ENCODE measurements at regions not wholly inside any gene's neighbourhood (a gene's known extent, or its start where the extent isn't known, plus 50 kb on each side); places are given as distances from the start of the nearest gene placed in this dataset.

DNA sequence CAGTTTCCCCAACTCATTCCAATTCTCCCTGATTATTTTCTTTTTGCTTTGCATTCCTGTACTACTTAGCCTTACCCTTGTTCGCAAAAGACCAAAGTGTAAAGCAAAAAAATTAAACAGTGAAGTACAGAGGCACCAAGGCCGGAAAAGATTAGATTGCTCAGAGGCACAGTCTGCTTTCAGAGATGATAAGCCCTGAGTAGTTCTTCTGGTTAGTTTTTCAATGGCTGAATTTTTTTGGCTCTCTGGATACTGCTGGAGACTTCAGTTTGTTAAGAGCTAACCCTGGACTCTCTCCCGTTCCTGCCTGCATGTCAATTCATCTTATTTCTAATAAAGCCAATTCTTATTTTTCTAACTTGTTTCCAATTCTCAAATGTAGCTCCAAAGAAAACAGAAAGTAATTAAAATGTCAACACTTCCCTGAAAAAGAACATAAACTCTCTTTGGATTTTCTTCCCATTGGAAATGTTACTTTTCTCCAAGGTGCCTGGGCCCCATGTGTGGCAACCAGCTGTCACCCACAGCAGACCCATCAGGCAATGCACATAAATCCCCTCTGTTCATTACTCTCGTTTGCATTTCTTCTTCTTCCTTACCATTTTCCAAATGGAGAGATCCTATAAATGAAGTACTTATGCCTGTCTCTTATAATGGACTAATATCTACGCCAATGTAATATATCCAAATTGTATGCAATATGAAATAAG, 142.8 kb downstream of the BTG1 start:
- Histone ChIP-seq H3K27ac (ENCODE audit: low read length) (no peak overlapping the region), H4K20me1 (ENCODE audit: insufficient read depth, low read length) (no peaks in the 10 kb centered on the region), H2AFZ (ENCODE audit: low read depth, low read length) (no peak overlapping the region), H3K36me3 (ENCODE audit: insufficient read depth, low read length) (no peaks in the 10 kb centered on the region), H3K27me3 (ENCODE audit: insufficient read depth, low read length, poor library complexity) (no peaks in the 10 kb centered on the region), H3K4me3 (ENCODE audit: low read depth in 1 of 2, low read length in 2 of 2) (no peak overlapping the region), H3K9ac (ENCODE audit: low read depth, low read length) (no peak overlapping the region), H3K4me1 (ENCODE audit: insufficient read depth, low read length) (no peaks in the 10 kb centered on the region; the same call in 1 of the 2 replicates), H3K4me2 (ENCODE audit: insufficient read depth, low read length) (no peak overlapping the region), H3K79me2 (ENCODE audit: insufficient read depth, low read length) (no peaks in the 10 kb centered on the region), H3K9me3 (ENCODE audit: insufficient read depth, low read length, severe bottlenecking) (peaks cover 5% of the 10 kb centered on the region)
- ATAC-seq (ENCODE audit: insufficient read depth, low read depth) (no peak), DNase-seq (no peak)
- no peak for TF ChIP-seq EZH2 (IDR thresholded peaks at IDR 0.05; ENCODE audit: borderline replicate concordance, low read depth, low read length, severe bottlenecking)
- TF ChIP-seq CTCF (IDR thresholded peaks at IDR 0.05; ENCODE audit: borderline replicate concordance, extremely low read depth, low read length, poor library complexity, severe bottlenecking), result no peak

- TF ChIP-seq CTCF (IDR thresholded peaks at IDR 0.05; ENCODE audit: borderline replicate concordance, extremely low read depth, low read length, poor library complexity, severe bottlenecking), result no peak
- TF ChIP-seq EZH2 (IDR thresholded peaks at IDR 0.05; ENCODE audit: borderline replicate concordance, low read depth, low read length, severe bottlenecking), result no peak
- Histone ChIP-seq H3K27ac (ENCODE audit: low read length) (no peak overlapping the region), H4K20me1 (ENCODE audit: insufficient read depth, low read length) (no peaks in the 10 kb centered on the region), H3K4me2 (ENCODE audit: insufficient read depth, low read length) (no peak overlapping the region), H3K27me3 (ENCODE audit: insufficient read depth, low read length, poor library complexity) (no peaks in the 10 kb centered on the region), H3K9me3 (ENCODE audit: insufficient read depth, low read length, severe bottlenecking) (peaks cover 5% of the 10 kb centered on the region), H3K36me3 (ENCODE audit: insufficient read depth, low read length) (no peaks in the 10 kb centered on the region), H2AFZ (ENCODE audit: low read depth, low read length) (no peak overlapping the region), H3K4me1 (ENCODE audit: insufficient read depth, low read length) (no peaks in the 10 kb centered on the region; the same call in 1 of the 2 replicates), H3K9ac (ENCODE audit: low read depth, low read length) (no peak overlapping the region), H3K79me2 (ENCODE audit: insufficient read depth, low read length) (no peaks in the 10 kb centered on the region), H3K4me3 (ENCODE audit: low read depth in 1 of 2, low read length in 2 of 2) (no peak overlapping the region)
- ATAC-seq (ENCODE audit: insufficient read depth, low read depth) (no peak), DNase-seq (no peak)
Measured at GRCh38 chr12:92002195-92002649, 143.4 kb downstream of the BTG1 start.

- no peak overlapping the region for H3K4me3 ChIP-seq (ENCODE audit: low read depth in 1 of 2, low read length in 2 of 2)
- no peak for DNase-seq
- no peak overlapping the region for H3K9ac ChIP-seq (ENCODE audit: low read depth, low read length)
- H3K9me3 ChIP-seq (ENCODE audit: insufficient read depth, low read length, severe bottlenecking), result peaks cover 5% of the 10 kb centered on the region
- no peak for ATAC-seq (ENCODE audit: insufficient read depth, low read depth)
- no peaks in the 10 kb centered on the region for H3K79me2 ChIP-seq (ENCODE audit: insufficient read depth, low read length)
- H3K36me3 ChIP-seq (ENCODE audit: insufficient read depth, low read length), result no peaks in the 10 kb centered on the region
- H3K27ac ChIP-seq (ENCODE audit: low read length), result no peak overlapping the region
- H2AFZ ChIP-seq (ENCODE audit: low read depth, low read length), result no peak overlapping the region
- H3K4me2 ChIP-seq (ENCODE audit: insufficient read depth, low read length), result no peak overlapping the region
- no peaks in the 10 kb centered on the region; the same call in 1 of the 2 replicates for H3K4me1 ChIP-seq (ENCODE audit: insufficient read depth, low read length)
- no peak for TF ChIP-seq EZH2 (IDR thresholded peaks at IDR 0.05; ENCODE audit: borderline replicate concordance, low read depth, low read length, severe bottlenecking)
- no peak for TF ChIP-seq CTCF (IDR thresholded peaks at IDR 0.05; ENCODE audit: borderline replicate concordance, extremely low read depth, low read length, poor library complexity, severe bottlenecking)
- no peaks in the 10 kb centered on the region for H4K20me1 ChIP-seq (ENCODE audit: insufficient read depth, low read length)
- H3K27me3 ChIP-seq (ENCODE audit: insufficient read depth, low read length, poor library complexity), result no peaks in the 10 kb centered on the region
Measured at GRCh38 chr12:92000597-92000996, 145.0 kb downstream of the BTG1 start.
